Osteoblast (primary cell): ENCODE measurements at regions not wholly inside any gene's neighbourhood (a gene's known extent, or its start where the extent isn't known, plus 50 kb on each side); places are given as distances from the start of the nearest gene placed in this dataset.

ENCODE experiments used
- DNase-seq: peaks from one replicate; pipeline ENCODE4 v3.0.0; 2011; ENCODE audit warnings: low spot score, mixed read lengths; ENCODE audit not compliant: insufficient read length; ENCODE audit errors: missing footprints
- H2AFZ ChIP-seq: 2 replicates; pipeline ENCODE4 v1.6.0; 2011; ENCODE audit warnings: mild to moderate bottlenecking, low read length
- H3K27ac ChIP-seq: 2 replicates; pipeline ENCODE4 v1.5.1; 2011; ENCODE audit warnings: mild to moderate bottlenecking, low read depth, low read length, moderate library complexity
- H3K27me3 ChIP-seq: 2 replicates; pipeline ENCODE4 v1.6.0; 2012; ENCODE audit warnings: mild to moderate bottlenecking, control low read depth, inconsistent platforms, low read length, moderate library complexity; ENCODE audit not compliant: insufficient read depth
- H3K36me3 ChIP-seq: 2 replicates; pipeline ENCODE4 v1.5.1; 2011; ENCODE audit warnings: mild to moderate bottlenecking, low read length, control low read depth, moderate library complexity; ENCODE audit not compliant: insufficient read depth
- H3K4me1 ChIP-seq: 2 replicates; pipeline ENCODE4 v1.5.1; 2011; ENCODE audit warnings: mild to moderate bottlenecking, low read length, control low read depth, moderate library complexity; ENCODE audit not compliant: insufficient read depth
- H3K4me2 ChIP-seq: 2 replicates; pipeline ENCODE4 v1.6.0; 2011; ENCODE audit warnings: mild to moderate bottlenecking, low read length; ENCODE audit not compliant: insufficient read depth
- H3K4me3 ChIP-seq: fragments of 200-600 bp; sonication (generic); 3 replicates; pipeline ENCODE4 v1.5.1; 2012; ENCODE audit warnings: mild to moderate bottlenecking, low read length, inconsistent platforms; ENCODE audit not compliant: insufficient read depth
- H3K79me2 ChIP-seq: 2 replicates; pipeline ENCODE4 v1.6.0; 2012; ENCODE audit warnings: mild to moderate bottlenecking, low read length, control low read depth, inconsistent platforms; ENCODE audit not compliant: insufficient read depth
- H3K9me3 ChIP-seq: 2 replicates; pipeline ENCODE4 v1.5.1; 2011; ENCODE audit warnings: low read depth, low read length, control low read depth
- H4K20me1 ChIP-seq: 2 replicates; pipeline ENCODE4 v1.6.0; 2012; ENCODE audit warnings: mild to moderate bottlenecking, low read length, control low read depth; ENCODE audit not compliant: insufficient read depth
- CTCF ChIP-seq: IDR thresholded peaks from 2 replicates; pipeline ENCODE4 v1.5.1; 2011; ENCODE audit warnings: mild to moderate bottlenecking, low read depth, low read length, moderate library complexity; ENCODE audit errors: extremely low read depth

GRCh38 chr14:71466946-71467345 lies 465.3 kb upstream of the RGS6 start:
- H3K36me3 ChIP-seq = peaks cover 7% of the 10 kb centered on the region
- no peaks in the 10 kb centered on the region for H3K9me3 ChIP-seq
- peak overlapping the region; percentile 16 for H3K4me2 ChIP-seq
- H3K27me3 ChIP-seq = no peaks in the 10 kb centered on the region
- H3K4me1 ChIP-seq = peaks cover 36% of the 10 kb centered on the region
- peak overlapping the region; percentile 58 for H3K27ac ChIP-seq
- H4K20me1 ChIP-seq = no peaks in the 10 kb centered on the region
- H3K4me3 ChIP-seq = no peak overlapping the region
- DNase-seq = no peak
- H2AFZ ChIP-seq = no peak overlapping the region
- H3K79me2 ChIP-seq = peaks cover 80% of the 10 kb centered on the region
- no peak for TF ChIP-seq CTCF

GRCh38 chr14:71467361-71467811 lies 464.8 kb upstream of the RGS6 start:
- H3K36me3 ChIP-seq = peaks cover 7% of the 10 kb centered on the region
- peak overlapping the region; percentile 58 for H3K27ac ChIP-seq
- H4K20me1 ChIP-seq = no peaks in the 10 kb centered on the region
- H3K27me3 ChIP-seq = no peaks in the 10 kb centered on the region
- no peak for TF ChIP-seq CTCF
- no peaks in the 10 kb centered on the region for H3K9me3 ChIP-seq
- no peak overlapping the region for H2AFZ ChIP-seq
- peaks cover 78% of the 10 kb centered on the region for H3K79me2 ChIP-seq
- DNase-seq = no peak
- peaks cover 41% of the 10 kb centered on the region for H3K4me1 ChIP-seq
- H3K4me3 ChIP-seq = no peak overlapping the region
- H3K4me2 ChIP-seq = peak overlapping the region; percentile 12

- Histone ChIP-seq H3K4me1 (peaks cover 48% of the 10 kb centered on the region), H3K79me2 (peaks cover 76% of the 10 kb centered on the region)
Measured at GRCh38 chr14:71468701-71469100, 463.5 kb upstream of the RGS6 start.

More at GRCh38 chr14:71468701-71469100, 463.5 kb upstream of the RGS6 start:
- H3K27ac ChIP-seq = peak overlapping the region; percentile 53
- no peaks in the 10 kb centered on the region for H3K36me3 ChIP-seq
- no peak overlapping the region for H2AFZ ChIP-seq
- no peaks in the 10 kb centered on the region for H3K9me3 ChIP-seq
- H4K20me1 ChIP-seq = no peaks in the 10 kb centered on the region
- H3K4me3 ChIP-seq = no peak overlapping the region
- H3K27me3 ChIP-seq = no peaks in the 10 kb centered on the region
- no peak for DNase-seq
- H3K4me2 ChIP-seq = no peak overlapping the region
- no peak for TF ChIP-seq CTCF
